HG03565 (cell line): ENCODE measurements at regions not wholly inside any gene's neighbourhood (a gene's known extent, or its start where the extent isn't known, plus 50 kb on each side); places are given as distances from the start of the nearest gene placed in this dataset.
"Not testable (repeated sequence)": the region's sequence is repeated elsewhere in the genome, so short reads cannot be mapped to it uniquely, and the experiment has no call there.

Experiments used
- ATAC-seq: cut with Tn5 transposase; IDR thresholded peaks from one replicate; pipeline ENCODE4 v1.9.1; 2021; ENCODE audit warnings: mild to moderate bottlenecking, moderate library complexity; ENCODE audit not compliant: unreplicated experiment

- ATAC-seq, result no peak
These were observed 93.5 kb upstream of the NDUFV2 start for GRCh38 chr18:9008709-9009635.

GRCh38 chr18:9009703-9010488, 92.6 kb upstream of the NDUFV2 start:
- ATAC-seq, result no peak

- ATAC-seq, result no peak
These were observed 91.1 kb upstream of the NDUFV2 start for GRCh38 chr18:9011431-9011830.

- ATAC-seq, result no peak
These were observed 88.5 kb upstream of the NDUFV2 start for GRCh38 chr18:9013926-9014373.

- no peak for ATAC-seq
These were observed 86.8 kb upstream of the NDUFV2 start for GRCh38 chr18:9015689-9016088.

- no peak for ATAC-seq
These were observed 85.8 kb upstream of the NDUFV2 start for GRCh38 chr18:9016633-9017166.

GRCh38 chr18:9017167-9017904, 85.2 kb upstream of the NDUFV2 start:
- ATAC-seq, result peak; percentile 79

- no peak for ATAC-seq
These were observed 84.6 kb upstream of the NDUFV2 start for GRCh38 chr18:9017905-9018227.

GRCh38 chr18:9019135-9019534, 83.4 kb upstream of the NDUFV2 start:
- ATAC-seq, result no peak

- ATAC-seq, result no peak
These were observed 82.3 kb upstream of the NDUFV2 start for GRCh38 chr18:9020221-9020620.

- ATAC-seq, result no peak
These were observed 81.0 kb upstream of the NDUFV2 start for GRCh38 chr18:9021458-9021857.

GRCh38 chr18:9022397-9023155, 79.9 kb upstream of the NDUFV2 start:
- no peak for ATAC-seq

GRCh38 chr18:9024031-9024646, 78.4 kb upstream of the NDUFV2 start:
- ATAC-seq, result not testable (repeated sequence)

- ATAC-seq, result no peak
These were observed 77.2 kb upstream of the NDUFV2 start for GRCh38 chr18:9025091-9025838.

GRCh38 chr18:9029131-9029530, 73.4 kb upstream of the NDUFV2 start:
- ATAC-seq, result no peak

- no peak for ATAC-seq
These were observed 70.0 kb upstream of the NDUFV2 start for GRCh38 chr18:9032519-9032918.

- ATAC-seq, result no peak
These were observed 64.1 kb upstream of the NDUFV2 start for GRCh38 chr18:9038277-9038871.

GRCh38 chr18:9039441-9040071, 62.9 kb upstream of the NDUFV2 start:
- no peak for ATAC-seq
